ENCODE measurements at regions not wholly inside any gene's neighbourhood (a gene's known extent, or its start where the extent isn't known, plus 50 kb on each side); places are given as distances from the start of the nearest gene placed in this dataset.

- TF ChIP-seq EZH2 (IDR thresholded peaks at IDR 0.05; ENCODE audit: borderline replicate concordance) (no peak), CTCF (IDR thresholded peaks at IDR 0.05; ENCODE audit: poor library complexity) (no peak), EZH2phosphoT487 (IDR thresholded peaks at IDR 0.05; ENCODE audit: low read depth, severe bottlenecking, unreplicated experiment) (no peak)
- H3K4me1 ChIP-seq (ENCODE audit: insufficient read depth) = no peaks in the 10 kb centered on the region
- no peaks in the 10 kb centered on the region for H3K9me2 ChIP-seq (replicated peaks; ENCODE audit: insufficient read depth)
- H3K9me3 ChIP-seq (ENCODE audit: low read depth) = no peaks in the 10 kb centered on the region
- peak overlapping the region; percentile 60 for H3K4me2 ChIP-seq
- 54% methylated on average over 4 of the region's 4 CpGs for WGBS (ENCODE audit: low lambda C conversion rate, missing lambda C conversion rate)
- H3K4me3 ChIP-seq = no peak overlapping the region
- peak; percentile 47 for DNase-seq (ENCODE audit: low spot score)
- H3K79me2 ChIP-seq = no peaks in the 10 kb centered on the region
- H3K27me3 ChIP-seq = no peaks in the 10 kb centered on the region
- H2AFZ ChIP-seq = no peak overlapping the region
- H3K27ac ChIP-seq = peak overlapping the region; percentile 78
- no peaks in the 10 kb centered on the region for H4K20me1 ChIP-seq (ENCODE audit: insufficient read depth, poor library complexity, severe bottlenecking)
- H3K36me3 ChIP-seq (replicated peaks; ENCODE audit: insufficient read depth, low read depth) = no peaks in the 10 kb centered on the region
These were observed 290.4 kb downstream of the TOX3 start for GRCh38 chr16:52256310-52257078.

GRCh38 chr16:52254746-52255145 lies 292.2 kb downstream of the TOX3 start:
- no peaks in the 10 kb centered on the region for H3K4me1 ChIP-seq (ENCODE audit: insufficient read depth)
- H3K27me3 ChIP-seq = no peaks in the 10 kb centered on the region
- H3K27ac ChIP-seq = no peak overlapping the region
- H3K9me2 ChIP-seq (replicated peaks; ENCODE audit: insufficient read depth) = no peaks in the 10 kb centered on the region
- TF ChIP-seq EZH2phosphoT487 (IDR thresholded peaks at IDR 0.05; ENCODE audit: low read depth, severe bottlenecking, unreplicated experiment) (no peak), EZH2 (IDR thresholded peaks at IDR 0.05; ENCODE audit: borderline replicate concordance) (no peak), CTCF (IDR thresholded peaks at IDR 0.05; ENCODE audit: poor library complexity) (no peak)
- H3K79me2 ChIP-seq = no peaks in the 10 kb centered on the region
- no peak overlapping the region for H3K4me3 ChIP-seq
- no peaks in the 10 kb centered on the region for H3K36me3 ChIP-seq (replicated peaks; ENCODE audit: insufficient read depth, low read depth)
- H3K9me3 ChIP-seq (ENCODE audit: low read depth) = no peaks in the 10 kb centered on the region
- H2AFZ ChIP-seq = no peak overlapping the region
- 91% methylated on average over 3 of the region's 3 CpGs for WGBS (ENCODE audit: low lambda C conversion rate, missing lambda C conversion rate)
- no peaks in the 10 kb centered on the region for H4K20me1 ChIP-seq (ENCODE audit: insufficient read depth, poor library complexity, severe bottlenecking)
- DNase-seq (ENCODE audit: low spot score) = no peak
- H3K4me2 ChIP-seq = no peak overlapping the region

GRCh38 chr16:52252680-52253079 lies 294.3 kb downstream of the TOX3 start:
- H3K9me3 ChIP-seq (ENCODE audit: low read depth) = no peaks in the 10 kb centered on the region
- H3K79me2 ChIP-seq = no peaks in the 10 kb centered on the region
- H3K36me3 ChIP-seq (replicated peaks; ENCODE audit: insufficient read depth, low read depth) = no peaks in the 10 kb centered on the region
- no peaks in the 10 kb centered on the region for H4K20me1 ChIP-seq (ENCODE audit: insufficient read depth, poor library complexity, severe bottlenecking)
- DNase-seq (ENCODE audit: low spot score) = no peak
- no peak overlapping the region for H3K4me3 ChIP-seq
- H2AFZ ChIP-seq = no peak overlapping the region
- H3K9me2 ChIP-seq (replicated peaks; ENCODE audit: insufficient read depth) = no peaks in the 10 kb centered on the region
- H3K27me3 ChIP-seq = no peaks in the 10 kb centered on the region
- H3K4me1 ChIP-seq (ENCODE audit: insufficient read depth) = no peaks in the 10 kb centered on the region
- H3K4me2 ChIP-seq = no peak overlapping the region
- no peak for TF ChIP-seq EZH2phosphoT487 (IDR thresholded peaks at IDR 0.05; ENCODE audit: low read depth, severe bottlenecking, unreplicated experiment)
- TF ChIP-seq EZH2 (IDR thresholded peaks at IDR 0.05; ENCODE audit: borderline replicate concordance) = no peak
- no peak for TF ChIP-seq CTCF (IDR thresholded peaks at IDR 0.05; ENCODE audit: poor library complexity)
- no peak overlapping the region for H3K27ac ChIP-seq
- WGBS (ENCODE audit: low lambda C conversion rate, missing lambda C conversion rate) = 84% methylated on average over 2 of the region's 2 CpGs
